ENCODE measurements at regions not wholly inside any gene's neighbourhood (a gene's known extent, or its start where the extent isn't known, plus 50 kb on each side); places are given as distances from the start of the nearest gene placed in this dataset.
"Not testable (repeated sequence)": the region's sequence is repeated elsewhere in the genome, so short reads cannot be mapped to it uniquely, and the experiment has no call there.

- DNase-seq: no peak
- H3K27ac Mint-ChIP-seq: no peak overlapping the region
- no peaks in the 10 kb centered on the region for H3K4me1 Mint-ChIP-seq (ENCODE audit: low read depth)
- no peaks in the 10 kb centered on the region for H3K27me3 Mint-ChIP-seq
- H3K4me3 Mint-ChIP-seq: no peak overlapping the region
- H3K9me3 Mint-ChIP-seq: peaks cover 7% of the 10 kb centered on the region
- no peaks in the 10 kb centered on the region for H3K36me3 Mint-ChIP-seq (ENCODE audit: low read depth)
These were observed 619.4 kb downstream of the TLE1 start for GRCh38 chr9:81069923-81070322.

GRCh38 chr9:81069038-81069795 is 620.1 kb downstream of the TLE1 start:
- Mint-ChIP-seq H3K4me1 (ENCODE audit: low read depth) (no peaks in the 10 kb centered on the region), H3K27me3 (no peaks in the 10 kb centered on the region), H3K27ac (no peak overlapping the region), H3K36me3 (ENCODE audit: low read depth) (no peaks in the 10 kb centered on the region), H3K9me3 (peaks cover 9% of the 10 kb centered on the region), H3K4me3 (no peak overlapping the region)
- no peak for DNase-seq

- peaks cover 25% of the 10 kb centered on the region for H3K9me3 Mint-ChIP-seq
- not testable (repeated sequence) for H3K27ac Mint-ChIP-seq; H3K27me3 Mint-ChIP-seq; H3K4me3 Mint-ChIP-seq; H3K4me1 Mint-ChIP-seq (ENCODE audit: low read depth); H3K36me3 Mint-ChIP-seq (ENCODE audit: low read depth); DNase-seq
These were observed 626.4 kb downstream of the TLE1 start for GRCh38 chr9:81062995-81063394.

GRCh38 chr9:81058782-81059181 is 630.6 kb downstream of the TLE1 start:
- no peaks in the 10 kb centered on the region for H3K4me1 Mint-ChIP-seq (ENCODE audit: low read depth)
- no peaks in the 10 kb centered on the region for H3K36me3 Mint-ChIP-seq (ENCODE audit: low read depth)
- no peaks in the 10 kb centered on the region for H3K27me3 Mint-ChIP-seq
- no peak for DNase-seq
- H3K27ac Mint-ChIP-seq: no peak overlapping the region
- peaks cover 21% of the 10 kb centered on the region for H3K9me3 Mint-ChIP-seq
- H3K4me3 Mint-ChIP-seq: no peak overlapping the region

GRCh38 chr9:81053298-81054025 is 635.9 kb downstream of the TLE1 start:
- peaks cover 4% of the 10 kb centered on the region for H3K9me3 Mint-ChIP-seq

GRCh38 chr9:81052846-81053245 is 636.5 kb downstream of the TLE1 start:
- H3K27ac Mint-ChIP-seq: no peak overlapping the region
- H3K36me3 Mint-ChIP-seq (ENCODE audit: low read depth): no peaks in the 10 kb centered on the region
- DNase-seq: no peak
- no peaks in the 10 kb centered on the region for H3K27me3 Mint-ChIP-seq
- no peak overlapping the region for H3K4me3 Mint-ChIP-seq
- H3K9me3 Mint-ChIP-seq: peaks cover 4% of the 10 kb centered on the region
- H3K4me1 Mint-ChIP-seq (ENCODE audit: low read depth): no peaks in the 10 kb centered on the region

More at GRCh38 chr9:81053298-81054025, 635.9 kb downstream of the TLE1 start:
- Mint-ChIP-seq H3K27me3 (no peaks in the 10 kb centered on the region), H3K27ac (no peak overlapping the region), H3K4me1 (ENCODE audit: low read depth) (no peaks in the 10 kb centered on the region), H3K36me3 (ENCODE audit: low read depth) (no peaks in the 10 kb centered on the region), H3K4me3 (no peak overlapping the region)
- DNase-seq: no peak

GRCh38 chr9:81047280-81047679 is 642.1 kb downstream of the TLE1 start:
- H3K4me1 Mint-ChIP-seq (ENCODE audit: low read depth): no peaks in the 10 kb centered on the region
- H3K27me3 Mint-ChIP-seq: no peaks in the 10 kb centered on the region
- no peak for DNase-seq
- H3K27ac Mint-ChIP-seq: no peak overlapping the region
- peaks cover 2% of the 10 kb centered on the region for H3K9me3 Mint-ChIP-seq
- H3K36me3 Mint-ChIP-seq (ENCODE audit: low read depth): no peaks in the 10 kb centered on the region
- no peak overlapping the region for H3K4me3 Mint-ChIP-seq

- H3K4me3 Mint-ChIP-seq: no peak overlapping the region
- H3K27ac Mint-ChIP-seq: no peak overlapping the region
- no peaks in the 10 kb centered on the region for H3K27me3 Mint-ChIP-seq
- no peaks in the 10 kb centered on the region for H3K36me3 Mint-ChIP-seq (ENCODE audit: low read depth)
- no peaks in the 10 kb centered on the region for H3K4me1 Mint-ChIP-seq (ENCODE audit: low read depth)
- peaks cover 2% of the 10 kb centered on the region for H3K9me3 Mint-ChIP-seq
- no peak for DNase-seq
These were observed 643.7 kb downstream of the TLE1 start for GRCh38 chr9:81045658-81046057.

- no peaks in the 10 kb centered on the region for H3K4me1 Mint-ChIP-seq (ENCODE audit: low read depth)
- H3K27ac Mint-ChIP-seq: no peak overlapping the region
- no peaks in the 10 kb centered on the region for H3K27me3 Mint-ChIP-seq
- no peak overlapping the region for H3K4me3 Mint-ChIP-seq
- DNase-seq: no peak
- H3K9me3 Mint-ChIP-seq: peaks cover 6% of the 10 kb centered on the region
- H3K36me3 Mint-ChIP-seq (ENCODE audit: low read depth): no peaks in the 10 kb centered on the region
These were observed 651.5 kb downstream of the TLE1 start for GRCh38 chr9:81037889-81038288.

GRCh38 chr9:81035601-81036000 is 653.7 kb downstream of the TLE1 start:
- Mint-ChIP-seq H3K27ac (no peak overlapping the region), H3K4me1 (ENCODE audit: low read depth) (no peaks in the 10 kb centered on the region), H3K4me3 (no peak overlapping the region), H3K9me3 (peaks cover 6% of the 10 kb centered on the region), H3K36me3 (ENCODE audit: low read depth) (no peaks in the 10 kb centered on the region), H3K27me3 (no peaks in the 10 kb centered on the region)
- DNase-seq: no peak

GRCh38 chr9:81035171-81035570 is 654.2 kb downstream of the TLE1 start:
- peaks cover 6% of the 10 kb centered on the region for H3K9me3 Mint-ChIP-seq
- no peak overlapping the region for H3K4me3 Mint-ChIP-seq
- H3K27me3 Mint-ChIP-seq: no peaks in the 10 kb centered on the region
- no peak for DNase-seq
- H3K27ac Mint-ChIP-seq: no peak overlapping the region
- H3K36me3 Mint-ChIP-seq (ENCODE audit: low read depth): no peaks in the 10 kb centered on the region
- no peaks in the 10 kb centered on the region for H3K4me1 Mint-ChIP-seq (ENCODE audit: low read depth)

- Mint-ChIP-seq H3K9me3 (peaks cover 4% of the 10 kb centered on the region), H3K4me3 (no peak overlapping the region), H3K4me1 (ENCODE audit: low read depth) (no peaks in the 10 kb centered on the region), H3K27ac (no peak overlapping the region), H3K36me3 (ENCODE audit: low read depth) (no peaks in the 10 kb centered on the region), H3K27me3 (no peaks in the 10 kb centered on the region)
- no peak for DNase-seq
These were observed 656.5 kb downstream of the TLE1 start for GRCh38 chr9:81032831-81033230.

- no peaks in the 10 kb centered on the region for H3K36me3 Mint-ChIP-seq (ENCODE audit: low read depth)
- H3K27me3 Mint-ChIP-seq: no peaks in the 10 kb centered on the region
- H3K4me3 Mint-ChIP-seq: no peak overlapping the region
- no peak for DNase-seq
- peaks cover 2% of the 10 kb centered on the region for H3K9me3 Mint-ChIP-seq
- no peak overlapping the region for H3K27ac Mint-ChIP-seq
- no peaks in the 10 kb centered on the region for H3K4me1 Mint-ChIP-seq (ENCODE audit: low read depth)
These were observed 657.2 kb downstream of the TLE1 start for GRCh38 chr9:81032030-81032572.

GRCh38 chr9:81031422-81032029 is 657.8 kb downstream of the TLE1 start:
- H3K4me3 Mint-ChIP-seq: no peak overlapping the region
- H3K36me3 Mint-ChIP-seq (ENCODE audit: low read depth): no peaks in the 10 kb centered on the region
- peaks cover 3% of the 10 kb centered on the region for H3K9me3 Mint-ChIP-seq
- no peaks in the 10 kb centered on the region for H3K4me1 Mint-ChIP-seq (ENCODE audit: low read depth)
- DNase-seq: no peak
- H3K27me3 Mint-ChIP-seq: no peaks in the 10 kb centered on the region
- no peak overlapping the region for H3K27ac Mint-ChIP-seq

- Mint-ChIP-seq H3K4me1 (ENCODE audit: low read depth) (no peaks in the 10 kb centered on the region), H3K4me3 (no peak overlapping the region), H3K27me3 (no peaks in the 10 kb centered on the region), H3K27ac (no peak overlapping the region), H3K36me3 (ENCODE audit: low read depth) (no peaks in the 10 kb centered on the region), H3K9me3 (peaks cover 4% of the 10 kb centered on the region)
- DNase-seq: no peak
These were observed 659.3 kb downstream of the TLE1 start for GRCh38 chr9:81030027-81030426.
